B cell (primary cell): ENCODE measurements at regions not wholly inside any gene's neighbourhood (a gene's known extent, or its start where the extent isn't known, plus 50 kb on each side); places are given as distances from the start of the nearest gene placed in this dataset.

Experiments
- ATAC-seq: fragments of 200-7000 bp; cut with Tn5 transposase; one replicate; pipeline ENCODE4 v1.10.0; 2021; ENCODE audit warnings: low read depth, mild to moderate bottlenecking, moderate number of reproducible peaks, moderate library complexity
- CTCF ChIA-PET: fragments of 350-600 bp; sonication (Branson Sonifier 250); formaldehyde crosslinking; loops from one replicate; lab custom pipeline; 2021; ENCODE audit warnings: antibody characterized with exemption, inconsistent platforms; lab: Charles Lee
- POLR2A ChIA-PET: fragments of 350-600 bp; sonication (Branson Sonifier 250); formaldehyde crosslinking; loops from one replicate; lab custom pipeline; 2021; ENCODE audit warnings: antibody characterized with exemption; lab: Charles Lee
- DNase-seq: peaks from one replicate; pipeline ENCODE4 v3.0.0; 2013
- H2AFZ ChIP-seq: 2 replicates; pipeline ENCODE4 v1.6.1; 2012; ENCODE audit warnings: mild to moderate bottlenecking, low read depth, low read length; ENCODE audit not compliant: insufficient read depth, poor library complexity, severe bottlenecking
- H3K27ac ChIP-seq, 2 donors: 1 replicate in 1 of 2; 2 replicates in 1 of 2; pipeline ENCODE4 v1.5.1; 2012 to 2013; ENCODE audit warnings: low read length in 2 of 2, mild to moderate bottlenecking in 2 of 2, moderate library complexity in 1 of 2
- H3K27me3 ChIP-seq, 4 experiments: fragments of 200-600 bp in 1 of 4; sonication (generic) in 1 of 4; replicated peaks in 1 of 4; 1 replicate in 2 of 4; 2 replicates in 2 of 4; pipeline versions ENCODE4 v1.6.1 to v1.7.0; 2013 to 2016; ENCODE audit warnings: low read length in 3 of 4, mild to moderate bottlenecking in 2 of 4, mixed read lengths in 1 of 4, moderate library complexity in 1 of 4; ENCODE audit not compliant: insufficient read depth in 4 of 4, control insufficient read depth in 3 of 4; ENCODE audit errors: control extremely low read depth in 1 of 4
- H3K36me3 ChIP-seq, 2 experiments: replicated peaks in 1 of 2; 1 replicate in 1 of 2; 2 replicates in 1 of 2; pipeline versions ENCODE4 v1.6.1 to v1.7.1; 2013; ENCODE audit warnings: low read length in 1 of 2; ENCODE audit not compliant: insufficient read depth in 2 of 2, control insufficient read depth in 1 of 2; ENCODE audit errors: control extremely low read depth in 1 of 2, extremely low read depth in 1 of 2
- H3K4me1 ChIP-seq, 2 donors: fragments of 200-600 bp in 1 of 2; sonication (generic) in 1 of 2; 1 replicate in 1 of 2; 2 replicates in 1 of 2; pipeline versions ENCODE4 v1.5.1 to v1.6.1; 2013 to 2017; ENCODE audit warnings: low read length in 2 of 2; ENCODE audit not compliant: control insufficient read depth in 2 of 2, insufficient read depth in 2 of 2
- H3K4me2 ChIP-seq: replicated peaks from 2 replicates; pipeline ENCODE3; 2012; ENCODE audit warnings: mild to moderate bottlenecking, low read depth, low read length; ENCODE audit not compliant: poor library complexity, severe bottlenecking
- H3K4me3 ChIP-seq, 5 experiments: fragments of 200-600 bp in 1 of 5; sonication (generic) in 1 of 5; 1 replicate in 3 of 5; 2 replicates in 2 of 5; pipeline versions ENCODE4 v1.5.1 to v1.7.0; 2011 to 2016; ENCODE audit warnings: low read length in 4 of 5, mild to moderate bottlenecking in 4 of 5, low read depth in 2 of 5, control low read depth in 1 of 5, moderate library complexity in 1 of 5; ENCODE audit not compliant: insufficient read depth in 1 of 5; ENCODE audit errors: control extremely low read depth in 1 of 5, extremely low read depth in 1 of 5
- H3K79me2 ChIP-seq: fragments of 200-600 bp; sonication (generic); one replicate; pipeline ENCODE4 v1.6.0; 2016; ENCODE audit warnings: low read length; ENCODE audit not compliant: control insufficient read depth, insufficient read depth
- H3K9ac ChIP-seq: fragments of 200-600 bp; sonication (generic); 2 replicates; pipeline ENCODE4 v1.6.1; 2017; ENCODE audit warnings: mild to moderate bottlenecking, low read length, moderate library complexity
- H3K9me3 ChIP-seq, 3 donors: one replicate each; pipeline versions ENCODE4 v1.6.1 to v1.7.1; 2013; ENCODE audit warnings: low read length in 2 of 3; ENCODE audit not compliant: control insufficient read depth in 2 of 3, insufficient read depth in 1 of 3; ENCODE audit errors: control extremely low read depth in 1 of 3
- H4K20me1 ChIP-seq: 2 replicates; pipeline ENCODE4 v1.6.0; 2012; ENCODE audit warnings: mild to moderate bottlenecking, low read length; ENCODE audit not compliant: insufficient read depth, control insufficient read depth, poor library complexity, severe bottlenecking
- H3K27ac Mint-ChIP-seq: one replicate; pipeline ENCODE4 v1.8.0; 2021; ENCODE audit warnings: mixed read lengths
- H3K27me3 Mint-ChIP-seq: one replicate; pipeline ENCODE4 v1.8.0; 2021; ENCODE audit warnings: mixed read lengths
- H3K4me1 Mint-ChIP-seq: one replicate; pipeline ENCODE4 v1.8.0; 2021; ENCODE audit warnings: mixed read lengths
- H3K4me3 Mint-ChIP-seq: one replicate; pipeline ENCODE4 v1.8.0; 2021; ENCODE audit warnings: mixed read lengths
- H3K9me3 Mint-ChIP-seq: one replicate; pipeline ENCODE4 v1.8.0; 2022; ENCODE audit warnings: mixed read lengths; ENCODE audit not compliant: insufficient read depth
- EZH2 ChIP-seq: IDR thresholded peaks from 2 replicates; pipeline ENCODE4 v1.6.1; 2012; ENCODE audit warnings: borderline replicate concordance, low read depth, mild to moderate bottlenecking, moderate library complexity, low read length; ENCODE audit not compliant: insufficient read depth, poor library complexity, severe bottlenecking
- WGBS: methylation state at CpG from one replicate; pipeline ENCODE4 v1.1.5; 2013; ENCODE audit warnings: missing lambda C conversion rate; ENCODE audit not compliant: insufficient coverage; 5-methylcytosine and 5-hydroxymethylcytosine counted together
- intact Hi-C: fragments of 100-400 bp; cut with micrococcal nuclease; formaldehyde crosslinking; loops from one replicate; pipeline ENCODE4 v1.10.0; 2022
- TF ChIP-seq, protein P1 (sequence below): fragments of 200-600 bp; IDR thresholded peaks from one replicate; pipeline ENCODE4 v1.8.0; 2022; ENCODE audit warnings: antibody characterized with exemption, mild to moderate bottlenecking

DNA sequence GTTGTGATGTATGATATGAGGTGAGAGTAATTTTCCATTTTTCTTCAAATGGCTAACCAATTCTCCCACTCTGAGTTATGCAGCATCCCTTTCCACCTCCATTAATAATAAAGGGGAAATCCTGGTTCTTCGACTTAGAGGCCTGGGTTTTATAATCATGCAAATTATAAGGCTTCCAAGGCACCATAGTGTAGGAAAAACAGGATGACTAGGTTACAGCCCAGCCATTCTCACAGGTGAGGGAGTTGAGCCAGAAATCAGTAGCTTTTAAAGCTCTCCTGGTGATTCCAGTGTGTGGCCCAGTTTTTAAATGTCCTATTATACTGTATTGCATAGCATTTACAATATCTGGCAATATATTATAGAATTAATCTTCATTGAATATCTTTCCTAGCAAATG lies 203.1 kb downstream of the ARHGEF9 start:
- ChIA-PET POLR2A (no interaction called here), CTCF (no interaction called here)
- ATAC-seq (no peak), DNase-seq (no peak)
- no CpG with 5 or more reads among the region's 1 CpG for WGBS
- Histone ChIP-seq H3K27ac (no peak overlapping the region), H3K4me1 (no peaks in the 10 kb centered on the region), H3K79me2 (no peaks in the 10 kb centered on the region), H3K36me3 (no peaks in the 10 kb centered on the region), H3K9me3 (no peaks in the 10 kb centered on the region), H3K9ac (no peak overlapping the region), H2AFZ (no peak overlapping the region), H3K4me3 (no peak overlapping the region), H3K4me2 (no peak overlapping the region), H4K20me1 (no peaks in the 10 kb centered on the region), H3K27me3 (no peaks in the 10 kb centered on the region)
- Mint-ChIP-seq H3K27me3 (no peaks in the 10 kb centered on the region), H3K27ac (no peak overlapping the region), H3K9me3 (no peaks in the 10 kb centered on the region), H3K4me1 (no peaks in the 10 kb centered on the region), H3K4me3 (no peak overlapping the region)
- intact Hi-C loops = no loop called here
- TF ChIP-seq, protein P1, sequence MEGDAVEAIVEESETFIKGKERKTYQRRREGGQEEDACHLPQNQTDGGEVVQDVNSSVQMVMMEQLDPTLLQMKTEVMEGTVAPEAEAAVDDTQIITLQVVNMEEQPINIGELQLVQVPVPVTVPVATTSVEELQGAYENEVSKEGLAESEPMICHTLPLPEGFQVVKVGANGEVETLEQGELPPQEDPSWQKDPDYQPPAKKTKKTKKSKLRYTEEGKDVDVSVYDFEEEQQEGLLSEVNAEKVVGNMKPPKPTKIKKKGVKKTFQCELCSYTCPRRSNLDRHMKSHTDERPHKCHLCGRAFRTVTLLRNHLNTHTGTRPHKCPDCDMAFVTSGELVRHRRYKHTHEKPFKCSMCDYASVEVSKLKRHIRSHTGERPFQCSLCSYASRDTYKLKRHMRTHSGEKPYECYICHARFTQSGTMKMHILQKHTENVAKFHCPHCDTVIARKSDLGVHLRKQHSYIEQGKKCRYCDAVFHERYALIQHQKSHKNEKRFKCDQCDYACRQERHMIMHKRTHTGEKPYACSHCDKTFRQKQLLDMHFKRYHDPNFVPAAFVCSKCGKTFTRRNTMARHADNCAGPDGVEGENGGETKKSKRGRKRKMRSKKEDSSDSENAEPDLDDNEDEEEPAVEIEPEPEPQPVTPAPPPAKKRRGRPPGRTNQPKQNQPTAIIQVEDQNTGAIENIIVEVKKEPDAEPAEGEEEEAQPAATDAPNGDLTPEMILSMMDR = no peak
- TF ChIP-seq EZH2 = no peak

DNA sequence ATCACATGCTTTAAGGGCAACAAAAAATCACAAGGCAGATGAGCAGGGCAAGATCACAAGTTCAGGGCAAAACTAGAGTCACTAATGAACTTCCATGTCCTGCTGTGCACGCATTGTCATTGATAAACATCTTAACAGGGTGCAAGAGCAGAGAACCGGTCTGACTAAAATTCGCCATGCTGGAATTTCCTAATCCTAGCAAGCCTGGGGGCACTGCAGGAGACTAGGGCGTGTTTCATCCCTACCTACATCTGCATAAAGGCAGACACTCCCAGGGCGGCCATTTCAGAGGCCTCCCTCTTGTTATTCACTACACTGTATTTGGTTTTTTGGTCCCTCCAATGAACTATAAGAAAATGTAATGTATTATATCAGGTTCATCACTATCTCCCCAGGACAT lies 203.6 kb downstream of the ARHGEF9 start:
- POLR2A ChIA-PET = no interaction called here
- H3K27me3 Mint-ChIP-seq = no peaks in the 10 kb centered on the region
- no peaks in the 10 kb centered on the region for H3K36me3 ChIP-seq

More for the DNA sequence above, 203.6 kb downstream of the ARHGEF9 start:
- 95% methylated on average over 3 of the region's 5 CpGs for WGBS
- no peaks in the 10 kb centered on the region for H4K20me1 ChIP-seq
- no peak for DNase-seq
- H3K4me2 ChIP-seq = no peak overlapping the region
- H3K9me3 ChIP-seq = no peaks in the 10 kb centered on the region
- no peak overlapping the region for H2AFZ ChIP-seq
- no peak overlapping the region for H3K27ac ChIP-seq
- intact Hi-C loops = no loop called here
- TF ChIP-seq EZH2 = no peak
- TF ChIP-seq, protein P1 = no peak
- no peak overlapping the region for H3K27ac Mint-ChIP-seq
- H3K9ac ChIP-seq = no peak overlapping the region
- no peaks in the 10 kb centered on the region for H3K9me3 Mint-ChIP-seq
- no peak overlapping the region for H3K4me3 Mint-ChIP-seq
- ATAC-seq = no peak
- no peak overlapping the region for H3K4me3 ChIP-seq
- no peaks in the 10 kb centered on the region for H3K79me2 ChIP-seq
- CTCF ChIA-PET = no interaction called here
- H3K4me1 ChIP-seq = no peaks in the 10 kb centered on the region
- H3K4me1 Mint-ChIP-seq = no peaks in the 10 kb centered on the region
- H3K27me3 ChIP-seq = no peaks in the 10 kb centered on the region
